GM23338 (cell line): ENCODE measurements at regions not wholly inside any gene's neighbourhood (a gene's known extent, or its start where the extent isn't known, plus 50 kb on each side); places are given as distances from the start of the nearest gene placed in this dataset.

Source experiments
- ATAC-seq: fragments of 200-7000 bp; cut with Tn5 transposase; 3 replicates; pipeline ENCODE4 v1.9.1; 2020
- DNase-seq: peaks from one replicate; pipeline ENCODE4 v3.0.0-alpha.2; 2015; ENCODE audit warnings: low spot score
- H2AFZ ChIP-seq: fragments of 200-600 bp; sonication (generic); 2 replicates; pipeline ENCODE4 v1.8.0; 2016; ENCODE audit warnings: antibody characterized with exemption, mild to moderate bottlenecking, moderate library complexity
- H3F3A ChIP-seq: fragments of 200-600 bp; sonication (generic); replicated peaks from 2 replicates; pipeline ENCODE4 v1.8.0; 2017; ENCODE audit warnings: antibody characterized with exemption, mixed run types, low read depth
- H3K27ac ChIP-seq: fragments of 200-600 bp; sonication (generic); 2 replicates; pipeline ENCODE4 v1.6.1; 2016; ENCODE audit warnings: low read depth
- H3K27me3 ChIP-seq: fragments of 200-600 bp; sonication (generic); 2 replicates; pipeline ENCODE4 v1.8.0; 2016; ENCODE audit warnings: mild to moderate bottlenecking, mixed run types, moderate library complexity; ENCODE audit not compliant: insufficient read depth
- H3K36me3 ChIP-seq: fragments of 200-600 bp; sonication (generic); 2 replicates; pipeline ENCODE4 v1.8.0; 2016; ENCODE audit warnings: mild to moderate bottlenecking; ENCODE audit not compliant: insufficient read depth
- H3K4me1 ChIP-seq: fragments of 200-600 bp; sonication (generic); 2 replicates; pipeline ENCODE4 v1.8.0; 2016; ENCODE audit warnings: mild to moderate bottlenecking, moderate library complexity; ENCODE audit not compliant: insufficient read depth
- H3K4me2 ChIP-seq: fragments of 200-600 bp; sonication (generic); 2 replicates; pipeline ENCODE4 v1.7.1; 2017; ENCODE audit warnings: mixed run types
- H3K4me3 ChIP-seq: fragments of 200-600 bp; sonication (generic); 2 replicates; pipeline ENCODE4 v1.6.1; 2016; ENCODE audit warnings: mixed run types
- H3K79me2 ChIP-seq: fragments of 200-600 bp; sonication (generic); replicated peaks from 2 replicates; pipeline ENCODE4 v1.8.0; 2017; ENCODE audit warnings: mild to moderate bottlenecking; ENCODE audit not compliant: insufficient read depth
- H3K9me2 ChIP-seq: fragments of 200-600 bp; sonication (generic); 2 replicates; pipeline ENCODE4 v1.8.0; 2017; ENCODE audit not compliant: insufficient read depth
- H4K20me1 ChIP-seq: fragments of 200-600 bp; sonication (generic); replicated peaks from 2 replicates; pipeline ENCODE4 v1.8.0; 2017; ENCODE audit warnings: mild to moderate bottlenecking; ENCODE audit not compliant: insufficient read depth
- H3K27ac Mint-ChIP-seq: 2 replicates; pipeline ENCODE4 v1.8.0; 2020; ENCODE audit warnings: inconsistent platforms, mild to moderate bottlenecking, moderate library complexity, mixed read lengths
- H3K27me3 Mint-ChIP-seq: 3 replicates; pipeline ENCODE4 v1.8.0; 2022; ENCODE audit warnings: low read depth, mild to moderate bottlenecking, moderate library complexity, mixed read lengths, inconsistent platforms; ENCODE audit not compliant: insufficient read depth, poor library complexity
- H3K36me3 Mint-ChIP-seq: 3 replicates; pipeline ENCODE4 v1.8.0; 2021; ENCODE audit warnings: low read depth, mild to moderate bottlenecking, inconsistent platforms, moderate library complexity, mixed read lengths
- H3K4me1 Mint-ChIP-seq: 3 replicates; pipeline ENCODE4 v1.8.0; 2020; ENCODE audit warnings: mild to moderate bottlenecking, inconsistent platforms, mixed read lengths
- H3K4me3 Mint-ChIP-seq: 3 replicates; pipeline ENCODE4 v1.8.0; 2021; ENCODE audit warnings: moderate library complexity, mild to moderate bottlenecking, inconsistent platforms, mixed read lengths
- H3K9me3 Mint-ChIP-seq: 3 replicates; pipeline ENCODE4 v1.8.0; 2020; ENCODE audit warnings: moderate library complexity, mild to moderate bottlenecking, inconsistent platforms, mixed read lengths
- CREB1 ChIP-seq: fragments of 250-450 bp; sonication (Bioruptor Pico); IDR thresholded peaks from 2 replicates; pipeline ENCODE4 v1.5.0; 2020; ENCODE audit warnings: low read depth, mild to moderate bottlenecking, moderate library complexity
- EZH2 ChIP-seq: fragments of 200-600 bp; sonication (generic); IDR thresholded peaks from one replicate; pipeline ENCODE4 v1.8.0; 2017; ENCODE audit warnings: antibody characterized with exemption, mild to moderate bottlenecking, low read depth; ENCODE audit not compliant: unreplicated experiment
- EZH2phosphoT487 ChIP-seq: fragments of 200-600 bp; sonication (generic); IDR thresholded peaks from one replicate; pipeline ENCODE4 v1.8.1; 2018; ENCODE audit warnings: antibody characterized with exemption; ENCODE audit not compliant: unreplicated experiment
- JUNB ChIP-seq: IDR thresholded peaks from one replicate; pipeline ENCODE4 v1.6.1; 2016; ENCODE audit warnings: antibody characterized with exemption; ENCODE audit not compliant: unreplicated experiment
- NANOG ChIP-seq: IDR thresholded peaks from 2 replicates; pipeline ENCODE4 v1.6.1; 2016; ENCODE audit warnings: antibody characterized with exemption, borderline replicate concordance
- STAT1 ChIP-seq: IDR thresholded peaks from one replicate; pipeline ENCODE4 v1.6.1; 2016; ENCODE audit warnings: antibody characterized with exemption; ENCODE audit not compliant: unreplicated experiment
- ZNF114 ChIP-seq: fragments of 250-450 bp; sonication (Bioruptor Pico); IDR thresholded peaks from 2 replicates; pipeline ENCODE4 v1.5.0; 2020; ENCODE audit warnings: mild to moderate bottlenecking, moderate library complexity
- ZNF331 ChIP-seq: fragments of 250-450 bp; sonication (Bioruptor Pico); IDR thresholded peaks from 2 replicates; pipeline ENCODE4 v1.5.0; 2020; ENCODE audit warnings: low read depth, mild to moderate bottlenecking, moderate library complexity
- TF ChIP-seq, protein P1 (sequence below): IDR thresholded peaks from one replicate; pipeline ENCODE4 v1.6.1; 2018; ENCODE audit warnings: antibody characterized with exemption; ENCODE audit not compliant: unreplicated experiment
- TF ChIP-seq, protein P2 (sequence below), 2 experiments: fragments of 200-600 bp in 1 of 2; sonication (generic) in 1 of 2; conservative IDR thresholded peaks; 2 replicates each; pipeline versions ENCODE4 v1.5.1 to v1.6.1; 2016 to 2017; ENCODE audit warnings: antibody characterized with exemption in 2 of 2, low read depth in 2 of 2, mild to moderate bottlenecking in 2 of 2, moderate library complexity in 1 of 2
- TF ChIP-seq, protein P3 (sequence below): fragments of 250-450 bp; sonication (Bioruptor Pico); IDR thresholded peaks from 2 replicates; pipeline ENCODE4 v1.5.0; 2020; ENCODE audit warnings: mild to moderate bottlenecking, moderate library complexity
- TF ChIP-seq, protein P4 (sequence below): IDR thresholded peaks from 2 replicates; pipeline ENCODE4 v1.6.1; 2016; ENCODE audit warnings: antibody characterized with exemption

DNA sequence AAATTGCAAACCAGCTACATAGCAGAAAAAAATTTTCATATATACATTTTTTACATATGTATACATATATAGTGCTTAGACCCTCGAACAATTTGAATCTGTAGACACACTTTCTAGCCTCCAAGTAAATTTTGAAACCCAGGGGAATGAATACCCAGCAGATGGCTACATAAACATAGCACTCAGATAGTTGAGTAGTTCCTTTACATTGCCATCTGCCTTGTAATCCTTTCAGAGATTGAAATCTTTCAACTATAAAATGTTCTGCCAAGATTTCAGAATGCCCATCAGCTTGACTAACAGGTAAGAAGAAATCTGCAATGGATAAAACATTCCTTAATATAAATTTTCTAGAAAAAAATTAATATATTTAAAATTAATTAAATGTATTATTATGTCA, 1333.5 kb upstream of the CADM2 start:
- Histone ChIP-seq H3K27ac (no peak overlapping the region), H3K36me3 (no peaks in the 10 kb centered on the region), H3K4me3 (no peak overlapping the region), H4K20me1 (no peaks in the 10 kb centered on the region), H3K4me2 (no peak overlapping the region), H3K79me2 (no peaks in the 10 kb centered on the region), H3K4me1 (no peaks in the 10 kb centered on the region), H3F3A (no peaks in the 10 kb centered on the region), H3K9me2 (0 out of 2 replicates have a peak, but pooled peaks cover 2% of the 10 kb centered on the region), H2AFZ (no peak overlapping the region), H3K27me3 (no peaks in the 10 kb centered on the region)
- H3K4me3 Mint-ChIP-seq: no peak overlapping the region
- H3K9me3 Mint-ChIP-seq: no peaks in the 10 kb centered on the region
- H3K27ac Mint-ChIP-seq: no peak overlapping the region
- no peaks in the 10 kb centered on the region; the same call in 2 of the 3 replicates for H3K36me3 Mint-ChIP-seq
- H3K27me3 Mint-ChIP-seq: peaks cover 1% of the 10 kb centered on the region
- ATAC-seq (no peak), DNase-seq (no peak)
- TF ChIP-seq EZH2 (no peak), ZNF331 (CRISPR knock-in tag) (no peak), CREB1 (CRISPR knock-in tag) (no peak), JUNB (no peak), STAT1 (no peak), EZH2phosphoT487 (no peak), ZNF114 (CRISPR knock-in tag) (no peak), NANOG (no peak)
- TF ChIP-seq, protein P1, sequence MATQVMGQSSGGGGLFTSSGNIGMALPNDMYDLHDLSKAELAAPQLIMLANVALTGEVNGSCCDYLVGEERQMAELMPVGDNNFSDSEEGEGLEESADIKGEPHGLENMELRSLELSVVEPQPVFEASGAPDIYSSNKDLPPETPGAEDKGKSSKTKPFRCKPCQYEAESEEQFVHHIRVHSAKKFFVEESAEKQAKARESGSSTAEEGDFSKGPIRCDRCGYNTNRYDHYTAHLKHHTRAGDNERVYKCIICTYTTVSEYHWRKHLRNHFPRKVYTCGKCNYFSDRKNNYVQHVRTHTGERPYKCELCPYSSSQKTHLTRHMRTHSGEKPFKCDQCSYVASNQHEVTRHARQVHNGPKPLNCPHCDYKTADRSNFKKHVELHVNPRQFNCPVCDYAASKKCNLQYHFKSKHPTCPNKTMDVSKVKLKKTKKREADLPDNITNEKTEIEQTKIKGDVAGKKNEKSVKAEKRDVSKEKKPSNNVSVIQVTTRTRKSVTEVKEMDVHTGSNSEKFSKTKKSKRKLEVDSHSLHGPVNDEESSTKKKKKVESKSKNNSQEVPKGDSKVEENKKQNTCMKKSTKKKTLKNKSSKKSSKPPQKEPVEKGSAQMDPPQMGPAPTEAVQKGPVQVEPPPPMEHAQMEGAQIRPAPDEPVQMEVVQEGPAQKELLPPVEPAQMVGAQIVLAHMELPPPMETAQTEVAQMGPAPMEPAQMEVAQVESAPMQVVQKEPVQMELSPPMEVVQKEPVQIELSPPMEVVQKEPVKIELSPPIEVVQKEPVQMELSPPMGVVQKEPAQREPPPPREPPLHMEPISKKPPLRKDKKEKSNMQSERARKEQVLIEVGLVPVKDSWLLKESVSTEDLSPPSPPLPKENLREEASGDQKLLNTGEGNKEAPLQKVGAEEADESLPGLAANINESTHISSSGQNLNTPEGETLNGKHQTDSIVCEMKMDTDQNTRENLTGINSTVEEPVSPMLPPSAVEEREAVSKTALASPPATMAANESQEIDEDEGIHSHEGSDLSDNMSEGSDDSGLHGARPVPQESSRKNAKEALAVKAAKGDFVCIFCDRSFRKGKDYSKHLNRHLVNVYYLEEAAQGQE: no peak
- TF ChIP-seq, protein P2, sequence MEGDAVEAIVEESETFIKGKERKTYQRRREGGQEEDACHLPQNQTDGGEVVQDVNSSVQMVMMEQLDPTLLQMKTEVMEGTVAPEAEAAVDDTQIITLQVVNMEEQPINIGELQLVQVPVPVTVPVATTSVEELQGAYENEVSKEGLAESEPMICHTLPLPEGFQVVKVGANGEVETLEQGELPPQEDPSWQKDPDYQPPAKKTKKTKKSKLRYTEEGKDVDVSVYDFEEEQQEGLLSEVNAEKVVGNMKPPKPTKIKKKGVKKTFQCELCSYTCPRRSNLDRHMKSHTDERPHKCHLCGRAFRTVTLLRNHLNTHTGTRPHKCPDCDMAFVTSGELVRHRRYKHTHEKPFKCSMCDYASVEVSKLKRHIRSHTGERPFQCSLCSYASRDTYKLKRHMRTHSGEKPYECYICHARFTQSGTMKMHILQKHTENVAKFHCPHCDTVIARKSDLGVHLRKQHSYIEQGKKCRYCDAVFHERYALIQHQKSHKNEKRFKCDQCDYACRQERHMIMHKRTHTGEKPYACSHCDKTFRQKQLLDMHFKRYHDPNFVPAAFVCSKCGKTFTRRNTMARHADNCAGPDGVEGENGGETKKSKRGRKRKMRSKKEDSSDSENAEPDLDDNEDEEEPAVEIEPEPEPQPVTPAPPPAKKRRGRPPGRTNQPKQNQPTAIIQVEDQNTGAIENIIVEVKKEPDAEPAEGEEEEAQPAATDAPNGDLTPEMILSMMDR (conservative IDR thresholded peaks at IDR 0.05; ENCODE audit: low read depth in 2 of 2): no peak
- TF ChIP-seq, protein P3, sequence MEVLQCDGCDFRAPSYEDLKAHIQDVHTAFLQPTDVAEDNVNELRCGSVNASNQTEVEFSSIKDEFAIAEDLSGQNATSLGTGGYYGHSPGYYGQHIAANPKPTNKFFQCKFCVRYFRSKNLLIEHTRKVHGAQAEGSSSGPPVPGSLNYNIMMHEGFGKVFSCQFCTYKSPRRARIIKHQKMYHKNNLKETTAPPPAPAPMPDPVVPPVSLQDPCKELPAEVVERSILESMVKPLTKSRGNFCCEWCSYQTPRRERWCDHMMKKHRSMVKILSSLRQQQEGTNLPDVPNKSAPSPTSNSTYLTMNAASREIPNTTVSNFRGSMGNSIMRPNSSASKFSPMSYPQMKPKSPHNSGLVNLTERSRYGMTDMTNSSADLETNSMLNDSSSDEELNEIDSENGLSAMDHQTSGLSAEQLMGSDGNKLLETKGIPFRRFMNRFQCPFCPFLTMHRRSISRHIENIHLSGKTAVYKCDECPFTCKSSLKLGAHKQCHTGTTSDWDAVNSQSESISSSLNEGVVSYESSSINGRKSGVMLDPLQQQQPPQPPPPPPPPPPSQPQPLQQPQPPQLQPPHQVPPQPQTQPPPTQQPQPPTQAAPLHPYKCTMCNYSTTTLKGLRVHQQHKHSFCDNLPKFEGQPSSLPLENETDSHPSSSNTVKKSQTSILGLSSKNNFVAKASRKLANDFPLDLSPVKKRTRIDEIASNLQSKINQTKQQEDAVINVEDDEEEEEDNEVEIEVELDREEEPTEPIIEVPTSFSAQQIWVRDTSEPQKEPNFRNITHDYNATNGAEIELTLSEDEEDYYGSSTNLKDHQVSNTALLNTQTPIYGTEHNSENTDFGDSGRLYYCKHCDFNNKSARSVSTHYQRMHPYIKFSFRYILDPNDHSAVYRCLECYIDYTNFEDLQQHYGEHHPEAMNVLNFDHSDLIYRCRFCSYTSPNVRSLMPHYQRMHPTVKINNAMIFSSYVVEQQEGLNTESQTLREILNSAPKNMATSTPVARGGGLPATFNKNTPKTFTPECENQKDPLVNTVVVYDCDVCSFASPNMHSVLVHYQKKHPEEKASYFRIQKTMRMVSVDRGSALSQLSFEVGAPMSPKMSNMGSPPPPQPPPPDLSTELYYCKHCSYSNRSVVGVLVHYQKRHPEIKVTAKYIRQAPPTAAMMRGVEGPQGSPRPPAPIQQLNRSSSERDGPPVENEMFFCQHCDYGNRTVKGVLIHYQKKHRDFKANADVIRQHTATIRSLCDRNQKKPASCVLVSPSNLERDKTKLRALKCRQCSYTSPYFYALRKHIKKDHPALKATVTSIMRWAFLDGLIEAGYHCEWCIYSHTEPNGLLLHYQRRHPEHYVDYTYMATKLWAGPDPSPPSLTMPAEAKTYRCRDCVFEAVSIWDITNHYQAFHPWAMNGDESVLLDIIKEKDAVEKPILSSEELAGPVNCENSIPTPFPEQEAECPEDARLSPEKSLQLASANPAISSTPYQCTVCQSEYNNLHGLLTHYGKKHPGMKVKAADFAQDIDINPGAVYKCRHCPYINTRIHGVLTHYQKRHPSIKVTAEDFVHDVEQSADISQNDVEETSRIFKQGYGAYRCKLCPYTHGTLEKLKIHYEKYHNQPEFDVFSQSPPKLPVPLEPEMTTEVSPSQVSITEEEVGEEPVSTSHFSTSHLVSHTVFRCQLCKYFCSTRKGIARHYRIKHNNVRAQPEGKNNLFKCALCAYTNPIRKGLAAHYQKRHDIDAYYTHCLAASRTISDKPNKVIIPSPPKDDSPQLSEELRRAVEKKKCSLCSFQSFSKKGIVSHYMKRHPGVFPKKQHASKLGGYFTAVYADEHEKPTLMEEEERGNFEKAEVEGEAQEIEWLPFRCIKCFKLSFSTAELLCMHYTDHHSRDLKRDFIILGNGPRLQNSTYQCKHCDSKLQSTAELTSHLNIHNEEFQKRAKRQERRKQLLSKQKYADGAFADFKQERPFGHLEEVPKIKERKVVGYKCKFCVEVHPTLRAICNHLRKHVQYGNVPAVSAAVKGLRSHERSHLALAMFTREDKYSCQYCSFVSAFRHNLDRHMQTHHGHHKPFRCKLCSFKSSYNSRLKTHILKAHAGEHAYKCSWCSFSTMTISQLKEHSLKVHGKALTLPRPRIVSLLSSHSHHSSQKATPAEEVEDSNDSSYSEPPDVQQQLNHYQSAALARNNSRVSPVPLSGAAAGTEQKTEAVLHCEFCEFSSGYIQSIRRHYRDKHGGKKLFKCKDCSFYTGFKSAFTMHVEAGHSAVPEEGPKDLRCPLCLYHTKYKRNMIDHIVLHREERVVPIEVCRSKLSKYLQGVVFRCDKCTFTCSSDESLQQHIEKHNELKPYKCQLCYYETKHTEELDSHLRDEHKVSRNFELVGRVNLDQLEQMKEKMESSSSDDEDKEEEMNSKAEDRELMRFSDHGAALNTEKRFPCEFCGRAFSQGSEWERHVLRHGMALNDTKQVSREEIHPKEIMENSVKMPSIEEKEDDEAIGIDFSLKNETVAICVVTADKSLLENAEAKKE: no peak
- TF ChIP-seq, protein P4, sequence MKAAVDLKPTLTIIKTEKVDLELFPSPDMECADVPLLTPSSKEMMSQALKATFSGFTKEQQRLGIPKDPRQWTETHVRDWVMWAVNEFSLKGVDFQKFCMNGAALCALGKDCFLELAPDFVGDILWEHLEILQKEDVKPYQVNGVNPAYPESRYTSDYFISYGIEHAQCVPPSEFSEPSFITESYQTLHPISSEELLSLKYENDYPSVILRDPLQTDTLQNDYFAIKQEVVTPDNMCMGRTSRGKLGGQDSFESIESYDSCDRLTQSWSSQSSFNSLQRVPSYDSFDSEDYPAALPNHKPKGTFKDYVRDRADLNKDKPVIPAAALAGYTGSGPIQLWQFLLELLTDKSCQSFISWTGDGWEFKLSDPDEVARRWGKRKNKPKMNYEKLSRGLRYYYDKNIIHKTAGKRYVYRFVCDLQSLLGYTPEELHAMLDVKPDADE: no peak
- H3K4me1 Mint-ChIP-seq: no peaks in the 10 kb centered on the region
